DMS 273 (cell line): ENCODE measurements at regions not wholly inside any gene's neighbourhood (a gene's known extent, or its start where the extent isn't known, plus 50 kb on each side); places are given as distances from the start of the nearest gene placed in this dataset.
"Not testable (repeated sequence)": the region's sequence is repeated elsewhere in the genome, so short reads cannot be mapped to it uniquely, and the experiment has no call there.

Experiments used
- DNase-seq: peaks from one replicate; lab custom pipeline; 2025; ENCODE audit not compliant: unreplicated experiment; lab: John Stamatoyannopoulos, UW

DNA sequence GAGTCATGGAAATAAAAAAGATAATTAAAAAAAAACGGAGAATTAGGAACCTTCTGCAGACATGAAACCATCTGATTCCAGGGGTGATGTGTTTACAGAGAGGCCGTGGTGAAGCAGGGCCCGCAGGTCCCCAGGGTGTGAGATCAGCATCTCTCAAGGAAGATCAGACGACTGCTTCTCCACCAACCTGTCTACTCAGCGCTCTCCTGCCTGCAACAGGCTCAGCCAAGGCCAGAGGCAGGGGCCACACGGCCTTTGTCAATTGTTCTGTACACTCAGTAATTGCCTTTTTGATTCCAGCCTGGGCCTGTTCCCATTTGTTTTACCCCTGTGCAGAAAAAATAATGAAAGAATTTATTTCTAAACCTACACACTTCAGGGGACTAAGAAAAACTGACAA, 124.6 kb downstream of the NXPE2 start:
- no peak for DNase-seq

DNA sequence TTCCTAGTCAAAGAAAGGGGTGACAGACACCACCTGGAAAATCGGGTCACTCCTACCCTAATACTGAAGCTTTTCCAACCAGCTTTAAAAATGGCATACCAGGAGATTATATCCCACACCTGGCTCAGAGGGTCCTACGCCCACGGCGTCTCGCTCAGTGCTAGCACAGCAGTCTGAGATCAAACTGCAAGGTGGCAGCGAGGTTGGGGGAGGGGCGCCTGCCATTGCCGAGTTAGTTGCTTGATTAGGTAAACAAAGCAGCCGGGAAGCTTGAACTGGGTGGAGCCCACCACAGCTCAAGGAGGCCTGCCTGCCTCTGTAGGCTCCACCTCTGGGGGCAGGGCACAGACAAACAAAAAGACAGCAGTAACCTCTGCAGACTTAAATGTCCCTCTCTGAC, 127.1 kb downstream of the NXPE2 start:
- not testable (repeated sequence) for DNase-seq

DNA sequence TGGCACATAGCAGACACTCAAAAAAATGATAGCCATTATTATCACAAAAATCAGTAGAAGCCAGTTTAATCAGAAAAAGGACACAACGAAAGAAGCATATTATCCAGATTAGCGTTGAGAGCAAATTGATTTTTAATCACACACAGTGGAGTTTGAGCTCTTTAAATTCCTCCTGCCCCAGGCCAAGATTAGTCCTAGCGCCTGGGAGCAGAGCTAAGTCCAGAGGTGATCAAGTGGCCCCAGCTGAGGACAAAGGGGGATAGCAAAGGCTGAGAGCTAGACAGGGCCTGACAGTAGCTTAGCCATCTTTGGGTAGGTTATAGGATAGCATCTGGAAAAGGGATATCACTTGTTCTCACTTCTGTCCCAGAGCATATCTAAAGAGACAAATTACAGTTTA, 133.6 kb downstream of the NXPE2 start:
- no peak for DNase-seq

DNA sequence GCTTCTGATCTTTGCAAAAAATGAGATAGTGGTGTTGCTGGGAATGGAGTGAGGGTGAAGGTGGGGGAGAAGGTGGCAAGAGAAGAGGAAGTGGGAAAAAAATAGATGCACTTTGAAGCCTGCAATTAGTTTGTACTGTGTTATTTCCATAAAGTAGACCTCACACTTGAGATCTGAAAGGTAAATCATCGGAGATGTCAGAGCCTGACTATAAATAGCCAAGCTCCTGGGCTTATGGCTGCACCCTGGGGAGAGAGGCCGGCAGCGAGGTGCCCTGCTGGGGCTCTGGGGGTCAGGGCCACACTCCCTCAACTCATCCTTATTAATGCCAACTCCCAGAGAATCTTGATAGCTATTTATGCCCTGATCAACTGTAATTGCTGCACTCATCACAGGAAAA, 134.4 kb downstream of the NXPE2 start:
- no peak for DNase-seq

DNA sequence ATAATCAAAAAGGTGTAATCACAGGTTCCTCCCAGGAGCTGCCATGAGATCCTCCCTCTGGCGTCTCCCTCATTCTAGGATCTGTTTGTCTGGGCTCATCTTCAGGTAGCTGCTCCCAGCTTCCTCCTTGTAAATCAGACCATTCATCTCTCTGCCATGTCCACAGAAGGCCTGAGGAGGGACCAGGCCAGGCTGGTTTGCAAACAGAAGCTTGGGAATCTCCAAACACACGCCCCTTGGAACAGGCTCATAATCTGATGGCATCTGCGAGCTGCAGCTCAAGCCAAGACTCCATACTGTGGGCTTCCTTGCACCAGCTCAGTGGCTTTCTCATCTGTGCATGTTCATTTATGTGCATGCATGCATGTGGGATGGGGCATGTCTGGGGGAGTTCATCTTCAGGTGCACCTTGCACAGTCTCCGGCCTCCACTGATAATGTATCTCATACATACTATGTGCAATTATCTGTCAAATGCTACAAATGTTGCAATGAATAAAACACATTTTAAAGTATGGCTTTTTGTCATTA, 134.9 kb downstream of the NXPE2 start:
- DNase-seq, result peak; percentile 10

DNA sequence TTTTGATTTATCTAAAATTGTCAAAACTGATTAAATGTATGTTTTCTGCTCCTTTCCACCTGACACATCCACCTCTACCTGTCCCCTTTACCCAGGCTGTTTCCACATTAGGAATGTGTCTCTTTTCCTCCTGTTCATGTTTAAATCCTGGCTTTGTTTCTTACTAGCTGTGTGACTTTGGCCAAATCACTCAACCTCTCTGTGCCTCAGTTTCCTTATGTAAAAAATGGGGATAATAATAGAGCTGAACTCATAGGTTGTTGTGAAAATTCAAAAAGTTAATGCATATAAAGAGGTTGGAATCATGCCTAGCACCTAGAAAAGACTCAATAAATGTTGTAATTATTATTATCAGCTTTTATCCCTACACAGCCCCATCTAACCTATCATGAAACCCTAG, 136.8 kb downstream of the NXPE2 start:
- no peak for DNase-seq

DNA sequence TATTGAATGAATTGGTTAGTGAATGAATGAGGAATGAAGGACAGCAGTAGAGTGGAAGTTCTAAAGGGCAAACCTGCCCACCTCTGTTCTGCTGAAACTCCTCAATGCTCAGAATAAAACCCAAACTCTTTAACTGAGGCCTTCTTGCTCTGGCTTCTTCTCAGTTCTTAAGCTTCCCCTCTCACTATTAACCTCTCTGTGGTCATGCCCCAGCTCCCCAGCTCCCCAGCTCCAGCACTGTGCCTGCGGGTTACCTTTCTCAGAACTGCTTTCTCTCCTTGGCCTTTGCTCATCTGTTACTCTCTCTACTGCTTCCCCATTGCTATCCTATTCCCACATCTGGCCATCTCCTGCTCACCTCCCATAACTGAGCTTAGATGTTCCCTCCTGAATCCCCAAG, 137.4 kb downstream of the NXPE2 start:
- DNase-seq, result no peak

DNA sequence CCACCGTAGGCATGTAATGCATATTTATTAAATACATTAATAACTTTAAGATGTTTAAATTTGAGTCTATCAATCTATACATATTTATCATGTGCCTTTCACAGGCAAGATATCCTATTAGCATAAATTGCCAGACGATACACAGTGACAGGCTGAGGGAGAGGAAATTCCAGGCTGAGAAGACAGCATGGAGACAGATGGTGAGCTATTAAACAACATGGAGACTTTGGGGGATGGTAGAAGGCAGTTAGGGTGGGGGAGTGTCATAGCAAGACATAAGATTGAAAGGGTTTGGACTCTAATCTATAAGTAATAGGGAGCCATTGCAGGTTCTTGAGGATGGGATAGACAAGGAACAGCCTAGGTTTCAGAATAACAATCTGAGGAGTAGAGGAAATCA, 138.5 kb downstream of the NXPE2 start:
- peak; percentile 71 for DNase-seq

DNA sequence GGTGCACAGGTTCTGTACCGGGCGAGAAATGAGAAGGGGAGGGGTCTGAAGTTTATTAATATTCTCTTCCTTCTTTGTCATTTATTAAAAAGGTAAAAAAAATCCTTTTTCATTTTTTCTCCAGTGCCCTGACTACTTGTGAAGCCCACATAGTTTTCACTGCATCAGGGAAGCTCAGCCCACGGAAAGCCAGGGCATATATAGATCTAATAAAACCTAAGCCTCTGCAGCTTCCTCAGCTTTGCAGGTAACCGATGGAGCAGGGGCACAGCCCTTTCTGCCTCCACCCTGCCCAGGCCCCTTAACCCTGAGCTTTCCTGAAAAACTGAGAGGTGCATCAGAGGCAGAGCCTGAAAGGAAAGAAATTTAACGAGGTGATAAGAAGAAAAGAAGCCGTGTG, 140.1 kb downstream of the NXPE2 start:
- DNase-seq, result no peak

DNA sequence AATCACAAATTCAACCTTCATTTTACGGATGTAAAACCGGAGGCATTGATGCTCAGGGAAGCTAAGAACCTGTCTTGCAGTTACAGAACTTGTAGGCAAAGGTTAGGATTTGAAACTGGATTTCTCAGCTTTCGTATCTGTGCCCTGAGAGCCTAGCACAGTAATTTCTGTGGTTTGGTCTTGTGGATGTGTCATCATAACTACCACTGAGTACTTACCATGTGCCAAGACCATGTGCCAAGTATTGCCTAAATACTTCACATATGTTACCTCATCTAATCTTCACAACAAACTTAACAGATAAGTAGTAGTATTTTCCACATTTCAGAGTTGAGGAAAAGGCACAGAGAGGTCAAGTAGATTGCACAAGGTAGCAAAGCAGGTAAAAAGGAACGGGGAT, 140.7 kb downstream of the NXPE2 start:
- DNase-seq, result peak; percentile 4

DNA sequence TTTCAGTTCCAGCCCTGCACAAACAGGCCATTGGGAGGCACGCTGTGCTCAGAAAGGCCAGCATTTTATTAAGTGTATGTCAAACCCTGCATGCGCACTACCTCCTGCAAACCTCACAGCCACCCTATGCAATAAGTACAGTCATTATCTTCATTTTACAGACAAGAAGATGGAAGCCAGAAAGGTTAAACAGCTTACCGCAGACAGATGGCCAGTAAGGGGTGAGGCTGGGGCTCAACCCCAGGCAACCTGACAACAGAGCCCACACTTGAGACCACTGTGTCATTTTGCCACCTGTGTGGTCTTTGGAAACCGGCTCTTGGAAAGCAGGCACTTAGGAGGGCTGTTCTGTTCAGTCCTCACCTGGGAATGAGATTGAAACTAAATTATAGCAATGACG, 142.3 kb downstream of the NXPE2 start:
- DNase-seq, result no peak

DNA sequence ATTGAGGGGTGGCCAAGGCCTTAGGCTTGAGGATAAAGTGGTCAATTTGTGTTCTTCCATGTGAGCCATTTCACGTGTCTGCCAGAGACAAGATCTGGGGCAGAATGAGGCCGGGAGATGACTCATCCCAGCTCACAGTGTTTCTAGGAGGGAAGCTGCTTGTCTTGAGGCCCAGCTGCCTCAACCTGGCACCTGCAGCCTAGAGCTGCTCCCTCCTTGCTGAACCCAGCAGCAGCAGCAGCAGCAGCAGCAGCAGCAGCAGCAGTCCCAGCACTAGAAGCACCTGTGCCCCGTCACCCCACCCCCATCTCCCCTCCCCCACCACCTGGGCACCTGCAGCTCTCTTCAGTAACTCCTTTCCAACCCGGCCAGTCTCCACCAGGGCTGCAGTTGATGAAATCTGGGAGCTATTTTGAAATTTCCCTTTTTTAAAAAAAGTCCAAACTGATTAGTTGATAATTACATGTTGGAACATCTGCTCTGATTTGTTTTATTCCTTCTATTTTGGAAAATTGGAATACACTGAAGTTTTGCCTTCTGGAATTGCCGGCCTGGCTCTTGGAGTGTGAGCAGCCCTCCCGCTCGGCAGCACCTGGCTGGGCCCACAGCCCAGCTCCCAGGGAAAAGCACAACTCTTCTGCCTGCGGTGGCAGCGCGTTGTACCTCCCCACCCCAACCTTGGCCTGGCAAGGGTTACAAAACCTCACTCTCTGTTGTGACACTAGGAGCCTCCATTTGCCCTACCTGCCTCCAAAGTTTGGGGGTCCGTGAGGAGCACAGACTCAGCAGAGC, 143.5 kb downstream of the NXPE2 start:
- DNase-seq, result peak; percentile 28

DNA sequence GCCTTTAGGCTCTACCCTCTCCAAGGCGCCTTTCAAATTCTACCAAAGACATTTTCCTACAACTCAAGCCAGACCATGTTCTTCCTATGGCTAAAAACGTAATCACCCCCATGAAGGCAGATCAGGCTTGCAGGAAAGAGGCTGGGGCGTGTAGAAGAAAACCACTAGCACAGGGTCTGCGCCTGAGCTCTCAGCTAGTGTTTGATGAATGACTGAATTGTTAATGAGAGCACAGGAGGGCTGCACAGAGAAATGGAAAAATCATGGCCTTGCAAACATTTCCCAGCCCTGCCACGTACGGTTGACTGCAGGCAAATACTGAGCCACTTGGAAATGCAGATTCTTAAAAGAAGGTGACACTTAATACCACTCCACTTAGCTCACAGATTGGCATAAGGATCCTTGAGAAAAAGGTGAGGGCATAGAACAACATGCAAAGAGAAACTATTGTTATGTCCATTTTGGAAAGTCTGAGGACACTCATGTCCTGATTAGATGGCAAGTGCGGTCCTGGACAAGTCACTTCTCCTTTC, 148.6 kb downstream of the NXPE2 start:
- no peak for DNase-seq

DNA sequence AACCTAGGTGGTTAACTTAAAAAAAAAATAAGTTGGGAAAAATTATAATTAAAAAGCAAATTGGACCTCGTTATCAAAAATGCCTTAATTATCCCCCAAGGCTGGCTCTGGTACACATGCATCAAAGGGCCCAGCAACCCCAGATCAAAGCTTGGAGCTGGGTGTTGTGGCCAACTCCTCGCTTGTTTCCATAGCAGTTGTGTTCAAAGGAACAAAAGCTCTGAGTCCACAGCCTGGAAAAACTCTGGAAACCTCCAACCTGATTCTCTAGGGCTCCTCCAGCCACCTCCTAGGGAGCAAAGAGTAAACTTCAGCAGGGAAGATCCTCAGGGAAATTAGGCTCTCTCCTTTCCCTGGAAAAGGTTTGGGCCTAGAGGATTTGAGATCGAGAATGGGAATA, 149.4 kb downstream of the NXPE2 start:
- DNase-seq, result no peak

DNA sequence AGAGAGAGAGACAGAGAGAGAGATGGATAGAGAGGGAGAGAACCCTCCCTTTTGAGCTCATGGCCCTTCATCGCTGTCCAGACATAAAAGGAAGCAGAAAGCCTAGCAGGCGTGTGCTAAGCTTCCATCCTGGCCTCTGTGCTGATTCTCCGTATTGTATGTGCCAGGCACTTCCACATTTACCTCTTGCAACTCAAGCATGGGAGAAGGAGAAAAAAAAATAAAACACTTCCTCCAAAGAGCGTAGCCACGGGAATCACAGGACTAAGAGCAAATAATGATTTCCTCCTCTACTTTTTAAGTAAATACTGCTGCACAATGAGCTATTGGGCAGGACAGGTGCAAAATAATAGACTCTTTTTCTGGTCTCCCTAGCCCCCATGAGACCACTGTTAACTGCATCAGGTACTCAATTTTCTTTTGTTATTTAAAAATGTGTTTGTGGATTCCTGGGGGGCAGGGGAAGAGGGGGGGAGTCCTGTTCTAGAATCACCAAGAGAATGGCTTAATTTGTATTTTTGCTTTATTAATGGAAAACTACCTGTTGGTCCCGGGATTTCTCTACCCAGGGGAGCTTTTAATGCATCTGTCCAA, 154.3 kb downstream of the NXPE2 start:
- no peak for DNase-seq

DNA sequence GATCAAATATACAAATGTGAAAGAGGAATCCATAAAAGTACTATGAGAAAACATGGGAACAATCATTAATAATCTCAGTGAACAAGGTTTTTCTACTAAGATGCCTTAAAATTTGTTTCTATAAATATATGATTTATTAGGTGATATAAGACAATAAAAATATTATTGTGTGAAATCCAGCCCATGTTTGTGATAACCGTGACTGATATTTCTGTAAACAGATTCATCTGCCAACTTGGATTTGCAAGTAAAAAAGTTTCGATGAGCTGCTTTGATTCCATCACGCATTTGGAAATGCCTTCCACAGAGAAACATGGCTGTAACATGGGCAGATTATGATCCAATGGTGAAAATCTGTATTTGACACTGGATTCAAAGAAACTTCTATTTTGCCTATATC, 157.8 kb downstream of the NXPE2 start:
- DNase-seq, result no peak

DNA sequence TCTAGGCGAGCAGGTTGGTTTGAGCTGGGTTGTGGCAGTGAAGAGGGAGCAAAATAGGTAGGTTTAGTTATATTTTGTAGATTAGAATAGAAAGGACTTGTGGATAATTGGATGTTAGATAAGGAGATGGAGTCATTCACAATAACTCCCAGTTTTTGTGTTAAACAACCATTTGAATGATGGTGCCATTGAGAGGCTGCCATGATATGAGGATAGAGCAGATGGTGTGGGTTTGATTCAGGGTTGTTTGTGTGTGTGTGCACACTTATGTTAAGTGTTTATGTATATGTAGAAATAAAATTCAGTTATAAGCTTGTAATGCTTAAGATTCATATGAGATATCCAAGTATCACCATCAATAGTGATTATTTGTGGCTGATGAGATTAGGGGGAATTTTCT, 166.6 kb downstream of the NXPE2 start:
- DNase-seq, result peak; percentile 2

DNA sequence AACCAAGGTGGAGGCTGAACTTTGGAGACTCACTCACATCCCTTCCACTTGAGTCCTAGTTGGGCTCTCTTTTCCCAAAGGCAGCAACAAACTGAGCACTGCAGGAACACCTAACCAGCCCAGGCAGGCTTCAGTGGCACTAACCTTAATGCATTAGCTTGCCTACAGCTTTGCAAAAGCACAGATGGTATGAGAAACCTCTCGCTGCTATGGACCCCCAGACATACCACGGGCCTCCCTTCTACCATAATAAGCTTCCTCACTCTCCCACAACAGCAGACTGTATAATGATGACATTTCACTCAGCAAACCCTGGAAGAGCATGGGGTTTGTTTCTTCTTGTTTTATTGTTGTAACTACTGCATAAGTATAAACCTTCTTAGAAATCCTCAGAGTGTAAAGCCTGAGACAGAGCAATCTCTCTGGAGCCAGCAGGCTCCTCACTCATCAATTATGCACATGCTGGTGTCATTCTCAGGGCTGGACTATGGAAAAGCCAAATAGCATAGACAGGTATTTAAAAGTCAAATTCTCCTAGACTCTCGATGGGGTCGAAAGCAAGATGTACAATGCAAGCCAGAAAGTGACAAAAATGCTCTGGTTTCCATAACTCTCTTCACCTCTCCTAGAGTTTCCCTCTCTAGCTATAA, 167.6 kb downstream of the NXPE2 start:
- peak; percentile 57 for DNase-seq

DNA sequence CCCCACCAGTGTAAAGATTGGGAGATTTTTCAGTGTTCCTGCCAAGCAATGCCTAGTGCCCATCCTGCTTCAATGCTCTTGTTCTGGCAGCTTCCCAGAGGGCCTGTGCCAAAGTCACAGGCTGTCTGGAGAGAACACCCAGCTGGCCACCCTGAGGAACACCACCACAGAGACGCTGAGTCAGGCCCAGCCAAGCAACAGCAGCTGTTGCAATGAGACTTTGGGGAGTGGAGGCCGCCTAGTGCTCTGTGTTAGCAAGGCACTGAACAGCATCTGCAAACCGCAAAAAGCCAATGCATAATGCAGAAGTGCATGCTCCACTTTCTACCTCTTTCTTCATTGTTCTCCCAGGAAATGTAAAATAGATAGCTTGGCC, 168.1 kb downstream of the NXPE2 start:
- DNase-seq, result peak; percentile 96

DNA sequence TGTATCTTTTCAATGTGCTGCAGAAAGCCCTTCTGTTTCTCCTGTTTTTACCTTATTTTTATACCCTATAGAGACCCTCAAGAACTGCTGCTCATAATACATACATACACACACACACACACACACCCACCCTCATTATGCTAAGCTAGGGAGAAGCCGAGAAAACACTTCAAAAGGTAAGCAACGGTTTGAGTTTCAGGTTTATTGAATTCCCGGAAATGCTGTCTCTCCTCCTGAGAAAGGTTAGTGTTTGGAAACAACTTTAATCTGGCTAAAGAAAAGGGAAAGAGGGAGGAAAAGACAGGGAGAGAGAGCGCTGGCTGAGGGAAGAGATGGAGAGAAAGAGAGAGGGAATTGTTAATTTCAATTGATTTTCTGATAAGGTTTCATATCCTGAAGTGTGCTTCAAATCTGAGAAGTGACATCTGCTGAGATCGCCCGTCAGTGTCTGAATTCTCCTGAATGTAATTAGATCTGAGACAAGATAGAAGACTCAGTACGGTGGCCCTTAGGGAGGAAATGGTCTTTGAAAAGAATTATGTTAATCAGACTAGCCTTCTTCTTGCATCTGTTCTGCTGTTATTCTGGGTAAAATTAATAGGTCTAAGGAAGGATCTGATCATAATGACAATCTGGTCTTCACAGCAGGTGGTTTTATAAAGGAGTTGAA, 169.1 kb downstream of the NXPE2 start:
- DNase-seq, result peak; percentile 13

DNA sequence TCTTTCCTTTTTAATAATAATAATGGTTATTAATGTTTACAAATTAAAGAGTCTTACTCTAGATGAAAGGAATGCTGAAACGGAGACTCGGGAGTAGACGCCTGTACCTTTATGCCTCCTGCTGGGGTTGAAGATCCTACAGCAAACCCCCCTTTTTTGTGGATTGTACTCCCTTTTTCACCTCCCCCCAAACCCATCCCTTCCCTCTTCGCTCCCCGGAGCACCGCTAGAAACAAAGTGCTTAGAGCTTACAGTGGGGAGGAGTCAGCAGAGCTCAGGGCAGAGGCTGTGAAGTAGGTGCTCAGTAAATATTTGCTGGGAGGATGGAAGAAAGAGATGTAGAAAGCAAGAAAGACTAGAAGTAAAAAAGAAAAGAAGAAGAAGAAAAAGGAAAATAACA, 169.7 kb downstream of the NXPE2 start:
- DNase-seq, result peak; percentile 37
